GM12874 (cell line): ENCODE measurements at regions not wholly inside any gene's neighbourhood (a gene's known extent, or its start where the extent isn't known, plus 50 kb on each side); places are given as distances from the start of the nearest gene placed in this dataset.

Experiments
- TF ChIP-seq, protein P1 (sequence below): IDR thresholded peaks from 2 replicates; pipeline ENCODE4 v1.5.1; 2011; ENCODE audit warnings: low read depth, mild to moderate bottlenecking, control low read depth, low read length, moderate library complexity; ENCODE audit not compliant: insufficient read depth

DNA sequence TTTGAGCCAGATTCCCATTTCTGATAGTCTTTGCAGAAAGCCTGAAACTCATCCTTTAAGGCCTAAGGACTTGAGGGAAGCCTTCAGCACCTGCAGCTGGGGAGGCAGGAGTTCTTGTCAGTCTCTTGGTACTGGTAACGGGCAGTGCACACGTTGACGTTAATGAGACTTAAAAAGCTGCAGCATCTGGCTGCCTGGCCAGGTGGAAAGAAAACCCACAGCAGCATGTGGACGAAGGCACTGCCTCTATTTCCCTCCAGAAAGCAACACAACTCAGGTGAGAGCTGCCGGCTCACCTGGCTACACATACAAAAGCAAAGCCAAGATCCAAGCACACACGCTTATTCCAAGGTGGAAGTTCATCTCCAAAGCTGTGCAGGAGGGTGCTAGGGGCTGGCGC lies 178.8 kb downstream of the ANAPC1 start:
- TF ChIP-seq, protein P1, sequence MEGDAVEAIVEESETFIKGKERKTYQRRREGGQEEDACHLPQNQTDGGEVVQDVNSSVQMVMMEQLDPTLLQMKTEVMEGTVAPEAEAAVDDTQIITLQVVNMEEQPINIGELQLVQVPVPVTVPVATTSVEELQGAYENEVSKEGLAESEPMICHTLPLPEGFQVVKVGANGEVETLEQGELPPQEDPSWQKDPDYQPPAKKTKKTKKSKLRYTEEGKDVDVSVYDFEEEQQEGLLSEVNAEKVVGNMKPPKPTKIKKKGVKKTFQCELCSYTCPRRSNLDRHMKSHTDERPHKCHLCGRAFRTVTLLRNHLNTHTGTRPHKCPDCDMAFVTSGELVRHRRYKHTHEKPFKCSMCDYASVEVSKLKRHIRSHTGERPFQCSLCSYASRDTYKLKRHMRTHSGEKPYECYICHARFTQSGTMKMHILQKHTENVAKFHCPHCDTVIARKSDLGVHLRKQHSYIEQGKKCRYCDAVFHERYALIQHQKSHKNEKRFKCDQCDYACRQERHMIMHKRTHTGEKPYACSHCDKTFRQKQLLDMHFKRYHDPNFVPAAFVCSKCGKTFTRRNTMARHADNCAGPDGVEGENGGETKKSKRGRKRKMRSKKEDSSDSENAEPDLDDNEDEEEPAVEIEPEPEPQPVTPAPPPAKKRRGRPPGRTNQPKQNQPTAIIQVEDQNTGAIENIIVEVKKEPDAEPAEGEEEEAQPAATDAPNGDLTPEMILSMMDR: no peak

DNA sequence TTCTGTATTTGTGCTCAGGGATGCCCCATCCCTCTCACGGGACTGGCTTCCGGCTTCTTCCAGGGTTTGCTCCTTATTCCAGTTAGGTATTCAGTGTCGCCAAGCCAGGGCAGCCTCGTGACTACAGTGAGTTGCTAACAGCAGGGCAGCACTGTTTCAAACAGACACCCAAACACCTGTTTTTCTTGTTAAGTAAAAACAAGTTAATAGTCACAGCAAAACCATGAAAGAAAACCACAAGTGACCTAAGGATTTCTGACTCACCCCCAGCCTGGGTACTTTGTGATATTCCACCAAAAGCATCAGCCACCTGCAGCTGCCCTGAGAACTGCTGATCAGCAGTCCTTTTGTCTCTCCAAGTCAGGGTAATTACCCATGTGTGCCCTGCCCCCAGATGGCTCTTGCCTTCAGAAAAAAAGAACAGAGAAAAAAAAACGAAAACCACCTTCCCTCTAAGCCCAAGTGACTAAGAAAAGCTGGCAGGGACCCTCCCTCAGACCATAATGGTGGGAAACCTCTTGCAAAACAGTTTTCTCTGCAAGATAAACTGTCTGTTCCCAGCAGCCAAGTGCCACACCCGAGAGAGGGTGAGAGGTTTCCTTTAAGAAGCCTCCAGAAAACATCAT lies 178.2 kb downstream of the ANAPC1 start:
- TF ChIP-seq, protein P1: no peak

DNA sequence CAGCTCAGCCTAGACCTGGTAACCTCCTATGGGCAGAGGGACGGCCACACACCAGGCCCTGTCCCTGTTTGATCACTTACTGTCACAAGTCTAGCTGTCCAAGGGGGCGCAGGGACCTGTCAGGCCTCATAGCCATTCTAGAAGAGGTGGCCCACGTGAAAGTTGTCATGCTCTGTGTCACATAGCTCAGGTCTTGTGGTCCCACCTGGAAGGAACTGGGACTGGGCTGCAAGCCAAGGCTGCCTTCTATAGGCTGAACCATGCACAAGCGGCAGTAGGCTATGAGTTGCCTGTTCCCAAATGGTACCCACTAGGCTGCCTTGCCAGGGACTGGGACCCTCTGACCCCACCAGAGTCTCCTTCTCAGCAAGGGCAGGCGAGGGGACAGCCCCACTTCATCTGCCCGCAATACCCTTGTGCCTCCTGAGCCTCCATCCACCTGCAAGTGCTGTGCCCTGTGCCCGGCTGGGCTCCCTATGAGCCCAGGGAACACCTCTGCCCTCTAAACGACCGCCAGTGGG lies 177.5 kb downstream of the ANAPC1 start:
- TF ChIP-seq, protein P1: no peak

DNA sequence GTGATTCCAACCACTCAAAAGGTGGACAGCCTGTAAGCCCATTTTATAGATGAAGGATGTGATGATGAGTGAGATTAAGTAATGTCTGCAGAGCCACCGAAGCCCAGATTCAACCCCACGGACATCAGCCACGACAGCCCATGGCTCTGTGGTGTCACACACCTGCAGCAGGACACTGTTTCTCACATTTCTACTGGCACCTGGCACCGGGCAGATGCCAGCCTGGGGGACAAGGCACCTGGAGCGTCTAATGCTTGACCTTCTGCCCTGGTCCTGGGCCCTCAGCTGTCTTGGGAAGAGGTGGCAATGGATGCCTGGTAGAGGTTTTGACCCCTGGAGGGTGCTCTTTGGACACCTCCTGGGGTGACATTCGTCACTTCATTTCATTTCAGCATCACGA lies 176.3 kb downstream of the ANAPC1 start:
- TF ChIP-seq, protein P1: no peak

DNA sequence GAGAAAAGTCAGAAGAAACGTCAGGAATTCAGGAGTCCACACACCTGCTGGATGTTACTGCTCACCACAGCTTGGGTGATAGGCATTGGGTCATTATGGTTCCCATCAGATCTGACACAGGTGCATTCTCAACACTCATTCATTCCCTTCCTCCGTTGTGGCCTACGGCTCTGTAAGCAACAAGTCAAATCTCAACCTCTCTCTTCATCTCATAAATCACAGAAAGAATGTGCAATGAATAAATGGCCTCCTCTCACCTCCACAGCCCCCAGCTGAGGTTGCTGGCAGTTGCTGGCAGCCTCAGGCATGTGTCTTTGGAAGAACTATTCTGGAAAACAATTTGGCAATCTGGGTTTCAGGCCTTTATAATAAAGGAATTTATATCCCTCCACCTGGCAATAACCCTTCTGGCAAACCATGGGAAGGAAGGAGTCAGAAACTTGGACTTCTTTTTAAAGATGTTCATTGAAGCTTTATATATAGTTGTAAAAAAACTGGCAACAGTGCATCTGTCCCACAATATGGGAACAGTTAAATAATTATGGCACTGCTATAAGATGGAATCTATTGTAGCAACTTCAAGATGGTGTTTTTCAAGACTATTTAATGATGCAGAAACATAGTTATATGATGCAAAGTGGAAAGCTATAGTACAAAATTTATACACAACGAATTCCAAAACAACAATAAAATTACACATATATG lies 175.4 kb downstream of the ANAPC1 start:
- TF ChIP-seq, protein P1: no peak

DNA sequence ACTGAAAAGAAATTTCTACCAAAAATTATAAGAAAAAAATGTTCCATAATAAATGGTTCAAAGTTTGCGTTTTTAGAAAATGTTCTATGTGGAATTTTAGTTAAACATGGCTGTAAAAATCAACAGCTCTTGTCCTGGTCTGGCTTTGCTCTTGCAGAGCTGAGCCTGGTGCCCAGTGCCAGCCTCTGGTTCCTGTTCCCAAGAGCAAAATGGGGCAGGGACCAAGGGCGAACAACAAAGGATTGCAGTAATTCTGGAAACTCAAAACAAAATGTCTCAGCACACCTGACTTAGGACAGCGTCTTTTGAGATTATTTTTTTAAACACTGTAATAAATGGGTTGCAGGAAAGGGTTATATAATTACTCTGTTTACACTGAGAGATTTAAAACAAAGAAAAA lies 174.7 kb downstream of the ANAPC1 start:
- TF ChIP-seq, protein P1: no peak

DNA sequence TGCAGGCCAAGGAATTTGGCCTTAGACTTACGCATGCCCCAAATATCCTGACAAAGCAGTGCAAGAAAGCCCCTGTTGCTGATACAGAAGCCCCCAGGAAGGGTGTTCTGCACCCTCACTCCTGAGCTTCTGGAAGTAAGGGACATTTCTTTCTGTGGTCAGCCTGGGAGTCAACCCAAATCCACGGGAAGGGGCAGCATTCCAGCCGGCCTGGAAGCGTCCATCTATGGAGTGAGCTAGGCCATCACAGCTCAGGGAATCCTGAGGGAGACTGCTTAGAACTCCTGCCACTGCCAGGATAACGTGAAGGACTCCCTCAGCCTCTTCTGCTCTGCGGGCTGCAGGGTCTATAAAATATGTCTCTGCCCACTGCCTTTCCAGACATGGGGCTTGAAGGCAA lies 173.9 kb downstream of the ANAPC1 start:
- TF ChIP-seq, protein P1: no peak
